IgD-negative memory B cell (primary cell): ENCODE measurements at regions not wholly inside any gene's neighbourhood (a gene's known extent, or its start where the extent isn't known, plus 50 kb on each side); places are given as distances from the start of the nearest gene placed in this dataset.
"Not testable (repeated sequence)": the region's sequence is repeated elsewhere in the genome, so short reads cannot be mapped to it uniquely, and the experiment has no call there.

ENCODE experiments used
- H3K27ac Mint-ChIP-seq, 3 donors: one replicate each; pipeline ENCODE4 v1.8.0; 2020 to 2022; ENCODE audit warnings: mild to moderate bottlenecking in 3 of 3, mixed read lengths in 3 of 3, moderate library complexity in 1 of 3
- H3K27me3 Mint-ChIP-seq: one replicate; pipeline ENCODE4 v1.8.0; 2021; ENCODE audit warnings: mixed read lengths
- H3K36me3 Mint-ChIP-seq: one replicate; pipeline ENCODE4 v1.8.0; 2020; ENCODE audit warnings: mild to moderate bottlenecking, mixed read lengths
- H3K4me1 Mint-ChIP-seq, 3 donors: one replicate each; pipeline ENCODE4 v1.8.0; 2020 to 2022; ENCODE audit warnings: mixed read lengths in 3 of 3, mild to moderate bottlenecking in 1 of 3
- H3K4me3 Mint-ChIP-seq, 4 donors: one replicate each; pipeline ENCODE4 v1.8.0; 2020 to 2022; ENCODE audit warnings: mild to moderate bottlenecking in 4 of 4, mixed read lengths in 4 of 4, moderate library complexity in 3 of 4
- H3K9me3 Mint-ChIP-seq, 3 donors: one replicate each; pipeline ENCODE4 v1.8.0; 2020 to 2021; ENCODE audit warnings: mixed read lengths in 3 of 3, mild to moderate bottlenecking in 1 of 3

- not testable (repeated sequence) for H3K4me1 Mint-ChIP-seq, H3K27me3 Mint-ChIP-seq, H3K27ac Mint-ChIP-seq, H3K36me3 Mint-ChIP-seq, H3K9me3 Mint-ChIP-seq, H3K4me3 Mint-ChIP-seq
These were observed 1281.9 kb downstream of the CDH12 start for GRCh38 chr5:21571196-21571595.

- not testable (repeated sequence) for H3K4me1 Mint-ChIP-seq, H3K27me3 Mint-ChIP-seq, H3K36me3 Mint-ChIP-seq, H3K9me3 Mint-ChIP-seq, H3K4me3 Mint-ChIP-seq, H3K27ac Mint-ChIP-seq
These were observed 1294.0 kb downstream of the CDH12 start for GRCh38 chr5:21559109-21559508.

GRCh38 chr5:21552263-21552662 lies 1300.9 kb downstream of the CDH12 start:
- H3K36me3 Mint-ChIP-seq, H3K9me3 Mint-ChIP-seq, H3K27me3 Mint-ChIP-seq, H3K27ac Mint-ChIP-seq, H3K4me1 Mint-ChIP-seq, H3K4me3 Mint-ChIP-seq: not testable (repeated sequence)

GRCh38 chr5:21550916-21551315 lies 1302.2 kb downstream of the CDH12 start:
- not testable (repeated sequence) for H3K9me3 Mint-ChIP-seq, H3K4me3 Mint-ChIP-seq, H3K36me3 Mint-ChIP-seq, H3K27ac Mint-ChIP-seq, H3K27me3 Mint-ChIP-seq, H3K4me1 Mint-ChIP-seq

DNA sequence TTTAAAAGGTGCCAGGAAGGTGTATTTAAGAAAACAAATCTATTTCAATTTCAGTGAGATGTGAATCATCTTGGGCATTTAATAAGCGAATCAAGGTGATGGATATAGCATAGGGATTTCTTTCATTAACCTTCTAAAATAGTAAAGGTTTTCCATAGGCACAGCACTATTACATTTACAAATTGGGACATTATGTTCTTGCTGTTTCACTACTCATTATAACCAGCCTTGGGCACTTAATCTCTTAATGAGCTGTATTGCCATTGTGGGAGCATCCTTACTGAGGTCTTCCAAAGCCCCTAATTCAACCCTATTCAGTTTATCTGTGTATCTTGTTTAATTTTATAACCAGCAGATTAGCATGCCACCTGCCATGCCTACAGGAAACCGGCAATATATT lies 1305.5 kb downstream of the CDH12 start:
- not testable (repeated sequence) for H3K4me3 Mint-ChIP-seq, H3K36me3 Mint-ChIP-seq, H3K9me3 Mint-ChIP-seq, H3K27me3 Mint-ChIP-seq, H3K4me1 Mint-ChIP-seq, H3K27ac Mint-ChIP-seq

DNA sequence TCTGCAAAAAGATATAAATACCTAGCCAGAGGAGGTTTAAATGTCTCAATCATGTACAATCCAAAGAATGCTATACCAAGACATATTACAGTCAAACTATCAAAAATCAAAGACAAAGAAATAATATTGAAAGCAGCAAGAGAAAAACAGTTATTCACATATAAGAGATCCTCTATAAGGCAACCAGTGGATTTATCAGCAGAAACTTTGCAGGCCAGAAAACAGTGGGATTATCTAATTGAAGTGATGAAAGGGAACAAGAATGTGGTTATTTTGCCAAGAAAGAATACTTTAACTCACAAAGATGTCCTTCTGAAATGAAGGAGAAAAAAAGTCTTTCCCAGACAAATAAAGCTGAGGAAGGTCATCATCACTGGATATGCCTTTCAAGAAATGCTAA lies 1318.0 kb downstream of the CDH12 start:
- not testable (repeated sequence) for H3K4me3 Mint-ChIP-seq, H3K27me3 Mint-ChIP-seq, H3K9me3 Mint-ChIP-seq, H3K4me1 Mint-ChIP-seq, H3K36me3 Mint-ChIP-seq, H3K27ac Mint-ChIP-seq

DNA sequence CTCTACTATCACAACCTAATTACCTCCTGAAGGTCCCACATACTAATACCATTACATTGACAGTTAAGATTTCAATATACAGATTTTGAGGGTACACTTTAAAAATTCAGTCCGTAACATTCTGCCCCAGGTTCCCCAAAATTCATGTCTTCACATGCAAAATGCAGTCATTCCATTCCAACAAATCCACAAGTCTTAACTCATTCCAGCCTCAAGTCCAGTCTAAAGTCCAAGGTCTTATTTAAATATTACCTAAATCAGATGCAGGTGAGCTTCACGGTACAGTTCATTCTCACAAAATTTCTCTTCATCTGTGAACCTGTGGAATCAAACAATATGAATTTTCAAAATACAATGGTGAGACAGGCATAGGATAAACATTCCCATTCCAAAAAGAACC lies 1332.0 kb downstream of the CDH12 start:
- H3K4me3 Mint-ChIP-seq, H3K27me3 Mint-ChIP-seq, H3K9me3 Mint-ChIP-seq, H3K27ac Mint-ChIP-seq, H3K36me3 Mint-ChIP-seq, H3K4me1 Mint-ChIP-seq: not testable (repeated sequence)

DNA sequence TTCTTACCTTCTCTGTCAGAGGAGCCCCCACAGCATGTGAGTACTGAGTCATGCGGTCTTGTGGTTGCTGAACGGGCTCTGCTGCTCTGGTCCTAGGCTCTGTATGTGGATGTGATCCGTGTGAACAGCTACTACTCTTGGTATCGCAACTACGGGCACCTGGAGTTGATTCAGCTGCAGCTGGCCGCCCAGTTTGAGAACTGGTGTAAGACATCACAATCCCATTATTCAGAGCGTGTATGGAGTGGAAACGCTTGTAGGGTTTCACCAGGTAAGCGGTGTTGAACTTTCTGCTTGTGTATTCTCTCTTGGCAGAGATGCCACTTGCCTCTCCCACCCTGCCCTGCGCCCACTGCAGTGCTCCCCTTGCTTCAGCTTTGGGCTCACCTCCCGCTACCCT lies 1356.2 kb downstream of the CDH12 start:
- not testable (repeated sequence) for H3K4me1 Mint-ChIP-seq, H3K27me3 Mint-ChIP-seq, H3K9me3 Mint-ChIP-seq, H3K4me3 Mint-ChIP-seq, H3K36me3 Mint-ChIP-seq, H3K27ac Mint-ChIP-seq

DNA sequence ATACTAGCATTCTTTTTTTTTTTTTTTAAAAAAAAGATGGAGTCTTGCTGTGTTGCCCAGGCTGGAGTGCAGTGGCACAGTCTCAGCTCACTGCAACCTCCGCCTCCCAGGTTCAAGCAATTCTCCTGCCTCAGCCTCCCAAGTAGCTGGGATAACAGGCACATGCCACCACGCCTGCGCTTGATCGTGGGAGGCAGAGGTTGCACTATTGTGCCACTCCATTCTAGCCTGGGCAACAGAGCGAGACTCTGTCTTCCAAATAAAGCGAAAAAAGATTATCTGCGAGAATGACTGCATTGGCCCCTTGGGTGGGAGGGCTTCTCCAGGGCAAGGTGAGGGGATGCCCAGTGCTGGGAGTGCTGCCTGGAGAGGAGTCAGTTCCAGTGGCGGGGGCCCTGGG lies 1357.1 kb downstream of the CDH12 start:
- not testable (repeated sequence) for H3K27me3 Mint-ChIP-seq, H3K36me3 Mint-ChIP-seq, H3K27ac Mint-ChIP-seq, H3K4me1 Mint-ChIP-seq, H3K4me3 Mint-ChIP-seq, H3K9me3 Mint-ChIP-seq

DNA sequence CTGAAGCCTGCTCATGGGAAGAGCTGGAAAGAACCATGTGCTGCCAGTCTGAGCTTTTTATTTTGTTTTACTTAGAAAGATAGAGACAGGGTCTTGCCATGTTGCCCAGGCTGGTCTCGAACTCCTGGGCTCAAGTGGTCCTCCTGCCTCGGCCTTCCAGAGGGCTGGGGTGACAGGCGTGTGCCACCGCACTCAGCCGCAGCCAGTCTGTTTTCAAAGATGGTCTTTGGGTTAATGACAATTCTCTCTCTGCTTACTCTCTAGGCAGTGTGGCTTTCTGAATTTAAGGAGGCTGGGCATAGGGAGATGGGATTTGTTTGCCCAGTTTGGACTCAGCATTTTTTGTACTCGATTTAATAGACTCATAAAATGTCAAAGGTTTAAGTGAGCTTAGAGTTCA lies 1357.9 kb downstream of the CDH12 start:
- not testable (repeated sequence) for H3K9me3 Mint-ChIP-seq, H3K4me1 Mint-ChIP-seq, H3K36me3 Mint-ChIP-seq, H3K4me3 Mint-ChIP-seq, H3K27me3 Mint-ChIP-seq
- H3K27ac Mint-ChIP-seq: peak overlapping the region in 1 of 3 donors; percentile 14

DNA sequence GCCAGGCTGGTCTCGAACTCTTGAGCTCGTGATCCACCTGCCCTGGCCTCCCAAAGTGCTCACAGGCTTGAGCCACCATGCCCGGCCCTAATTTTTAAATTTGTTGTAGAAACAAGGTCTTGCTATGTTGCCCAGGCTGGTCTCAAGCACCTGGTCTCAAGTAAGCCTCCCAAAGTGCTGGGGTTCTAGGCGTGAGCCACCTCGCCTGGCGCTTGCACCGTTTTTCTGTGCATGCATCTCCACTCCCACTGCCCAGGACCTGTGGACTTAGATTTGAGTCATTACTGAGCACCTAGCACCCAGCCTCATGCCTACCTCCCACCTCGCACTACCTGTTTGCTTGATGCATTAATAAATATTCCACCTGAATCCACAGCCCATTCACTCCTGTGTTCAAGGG lies 1359.1 kb downstream of the CDH12 start:
- H3K4me1 Mint-ChIP-seq, H3K9me3 Mint-ChIP-seq, H3K4me3 Mint-ChIP-seq, H3K36me3 Mint-ChIP-seq, H3K27ac Mint-ChIP-seq, H3K27me3 Mint-ChIP-seq: not testable (repeated sequence)

DNA sequence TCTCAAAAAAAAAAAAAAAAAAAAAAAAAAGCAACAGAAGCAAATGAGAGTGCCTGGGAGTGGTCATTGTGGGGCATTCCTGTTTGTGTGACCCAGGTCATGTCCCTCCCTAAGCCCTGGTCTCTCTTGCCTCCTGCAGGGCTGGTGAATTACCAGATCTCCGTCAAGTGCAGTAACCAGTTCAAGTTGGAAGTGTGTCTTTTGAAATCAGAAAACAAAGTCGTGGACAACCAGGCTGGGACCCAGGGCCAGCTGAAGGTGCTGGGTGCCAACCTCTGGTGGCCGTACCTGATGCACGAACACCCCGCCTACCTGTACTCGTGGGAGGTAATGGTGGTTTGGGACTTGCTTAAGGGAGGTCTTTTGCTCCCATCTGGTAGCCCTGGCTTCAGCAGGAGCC lies 1362.0 kb downstream of the CDH12 start:
- H3K4me3 Mint-ChIP-seq, H3K27me3 Mint-ChIP-seq, H3K9me3 Mint-ChIP-seq, H3K27ac Mint-ChIP-seq, H3K4me1 Mint-ChIP-seq, H3K36me3 Mint-ChIP-seq: not testable (repeated sequence)

GRCh38 chr5:21488828-21489227 lies 1364.3 kb downstream of the CDH12 start:
- H3K27ac Mint-ChIP-seq, H3K9me3 Mint-ChIP-seq, H3K4me3 Mint-ChIP-seq, H3K27me3 Mint-ChIP-seq, H3K36me3 Mint-ChIP-seq, H3K4me1 Mint-ChIP-seq: not testable (repeated sequence)

DNA sequence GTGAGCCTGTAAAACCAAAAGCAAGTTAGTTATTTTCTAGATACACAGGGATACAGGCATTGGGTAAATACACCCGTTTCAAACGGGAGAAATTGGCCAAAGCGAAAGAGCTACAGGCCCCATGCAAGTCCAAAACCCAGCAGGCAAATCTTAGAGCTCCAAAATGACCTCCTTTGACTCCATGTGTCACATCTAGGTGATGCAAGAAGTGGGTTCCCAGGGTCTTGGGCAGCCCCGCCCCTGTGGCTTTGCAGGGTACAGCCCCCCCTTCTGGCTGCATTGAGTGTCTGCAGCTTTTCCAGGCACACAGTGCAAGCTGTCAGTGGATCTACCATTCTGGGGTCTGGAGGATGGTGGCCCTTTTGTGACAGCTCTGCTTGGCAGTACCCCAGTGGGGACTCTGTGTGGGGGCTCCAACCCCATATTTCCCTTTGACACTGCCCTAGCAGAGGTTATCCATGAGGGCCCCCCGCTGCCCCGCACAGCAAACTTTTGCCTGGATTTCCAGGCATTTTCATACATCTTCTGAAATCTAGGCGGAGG lies 1367.6 kb downstream of the CDH12 start:
- not testable (repeated sequence) for H3K4me3 Mint-ChIP-seq, H3K27ac Mint-ChIP-seq, H3K4me1 Mint-ChIP-seq, H3K36me3 Mint-ChIP-seq, H3K27me3 Mint-ChIP-seq, H3K9me3 Mint-ChIP-seq

DNA sequence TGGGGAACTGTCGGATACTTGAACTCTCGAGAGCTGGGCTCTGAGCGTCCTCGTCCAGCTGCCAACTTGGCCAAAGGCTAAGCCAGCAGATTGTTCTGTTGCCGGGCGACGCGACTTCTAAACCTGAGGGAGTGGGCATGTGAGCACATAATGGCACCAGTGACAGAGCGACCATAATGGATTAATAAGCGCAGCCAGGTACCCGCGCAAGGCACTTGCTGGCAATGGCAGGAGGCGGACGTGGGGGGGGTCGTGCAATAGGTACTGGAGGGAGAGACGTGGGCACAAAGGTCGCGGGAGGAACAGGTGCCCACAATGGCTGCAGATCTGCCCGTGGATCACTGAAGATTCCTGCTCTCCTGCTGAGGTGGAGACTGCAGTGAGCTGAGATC lies 1368.7 kb downstream of the CDH12 start:
- not testable (repeated sequence) for H3K36me3 Mint-ChIP-seq, H3K4me1 Mint-ChIP-seq, H3K27me3 Mint-ChIP-seq, H3K4me3 Mint-ChIP-seq, H3K27ac Mint-ChIP-seq, H3K9me3 Mint-ChIP-seq

DNA sequence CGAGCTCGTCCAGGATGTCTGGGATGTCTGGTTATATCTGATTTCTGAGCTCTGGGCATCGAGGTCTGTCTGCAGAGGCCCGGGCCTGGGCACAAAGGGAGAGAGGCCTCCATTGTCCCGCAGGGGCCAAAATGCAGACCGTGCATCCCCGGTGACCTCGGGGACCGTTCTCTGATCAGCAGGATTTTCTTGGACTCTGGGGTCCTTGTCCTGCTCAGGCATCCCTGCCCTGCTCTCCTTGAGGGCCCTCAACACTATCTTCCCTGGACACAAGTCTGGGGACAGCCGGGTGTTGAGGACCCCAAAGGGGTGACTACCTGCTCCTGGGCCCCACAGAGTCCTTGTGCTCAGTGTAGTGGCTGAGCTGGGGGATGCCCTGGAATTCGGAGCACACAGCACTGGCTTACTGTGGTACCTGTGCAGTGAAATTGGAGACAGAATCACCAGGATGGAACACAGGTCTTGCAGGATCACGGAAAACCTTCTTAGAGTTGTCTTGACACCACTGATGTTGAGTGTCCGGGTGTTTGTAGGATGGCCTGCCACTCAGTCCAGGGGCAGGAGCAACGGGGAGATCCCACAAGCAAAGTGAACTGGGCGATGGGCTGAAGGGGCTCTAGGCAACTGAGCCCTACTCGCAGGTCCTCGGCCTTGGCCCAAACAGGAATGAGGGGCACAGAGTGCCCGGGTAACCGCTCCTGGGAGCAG lies 1369.2 kb downstream of the CDH12 start:
- not testable (repeated sequence) for H3K4me1 Mint-ChIP-seq, H3K9me3 Mint-ChIP-seq, H3K27ac Mint-ChIP-seq, H3K36me3 Mint-ChIP-seq, H3K4me3 Mint-ChIP-seq, H3K27me3 Mint-ChIP-seq

DNA sequence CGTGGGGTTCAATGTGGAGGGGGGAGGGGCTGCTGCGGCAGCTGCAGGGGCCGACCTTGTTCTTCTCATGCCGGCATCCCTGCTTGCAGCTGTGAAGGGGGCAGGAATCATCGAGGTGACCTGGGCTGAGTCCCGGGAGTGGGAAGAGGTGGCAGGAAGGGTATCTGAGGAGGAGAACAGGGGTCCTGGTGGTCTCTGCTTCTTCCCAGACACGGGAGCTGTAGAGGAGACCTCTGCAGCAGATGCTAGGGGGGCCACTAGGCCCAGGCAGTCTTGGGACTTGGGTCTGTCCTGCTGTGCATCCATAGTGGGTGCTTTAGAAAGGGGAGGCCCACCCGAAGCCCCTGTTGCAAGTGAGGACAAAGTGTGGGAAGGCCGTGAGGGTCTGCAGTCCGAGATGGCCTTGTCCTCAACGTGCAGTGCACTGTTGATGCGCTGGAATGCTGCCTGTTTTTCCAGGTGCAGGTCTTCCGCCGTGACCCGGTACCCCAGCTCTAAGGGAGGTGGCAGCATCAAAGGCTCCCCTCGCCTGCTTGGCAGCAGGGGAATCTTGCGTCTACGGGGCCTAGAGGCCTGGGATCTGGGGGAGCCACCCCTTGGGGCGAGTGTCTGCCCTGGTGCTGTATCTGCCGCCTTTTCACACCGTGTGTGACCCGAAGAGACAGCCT lies 1370.0 kb downstream of the CDH12 start:
- H3K27ac Mint-ChIP-seq, H3K27me3 Mint-ChIP-seq, H3K36me3 Mint-ChIP-seq, H3K4me3 Mint-ChIP-seq, H3K9me3 Mint-ChIP-seq, H3K4me1 Mint-ChIP-seq: not testable (repeated sequence)
